Loucy (cell line): ENCODE measurements at regions not wholly inside any gene's neighbourhood (a gene's known extent, or its start where the extent isn't known, plus 50 kb on each side); places are given as distances from the start of the nearest gene placed in this dataset.

ENCODE experiments used
- H2AFZ ChIP-seq: fragments of 200-600 bp; sonication (generic); 2 replicates; pipeline ENCODE4 v1.6.0; 2016; ENCODE audit warnings: antibody characterized with exemption, mild to moderate bottlenecking, low read length, moderate library complexity
- H3F3A ChIP-seq: fragments of 200-600 bp; 2 replicates; pipeline ENCODE4 v1.6.0; 2016; ENCODE audit warnings: antibody characterized with exemption, low read depth, mild to moderate bottlenecking
- H3K27me3 ChIP-seq: fragments of 200-600 bp; sonication (generic); 2 replicates; pipeline ENCODE4 v1.6.1; 2014; ENCODE audit warnings: low read length, mild to moderate bottlenecking; ENCODE audit not compliant: insufficient read depth, poor library complexity, severe bottlenecking
- H3K36me3 ChIP-seq: fragments of 200-600 bp; sonication (generic); 2 replicates; pipeline ENCODE4 v1.6.1; 2016; ENCODE audit warnings: low read length; ENCODE audit not compliant: insufficient read depth
- H3K4me1 ChIP-seq: fragments of 200-600 bp; sonication (generic); 2 replicates; pipeline ENCODE4 v1.5.1; 2014; ENCODE audit warnings: low read length, mild to moderate bottlenecking; ENCODE audit not compliant: insufficient read depth, poor library complexity, severe bottlenecking
- H3K4me2 ChIP-seq: fragments of 200-600 bp; sonication (generic); 2 replicates; pipeline ENCODE4 v1.6.0; 2014; ENCODE audit warnings: antibody characterized with exemption, low read length, low read depth, mild to moderate bottlenecking; ENCODE audit not compliant: poor library complexity, severe bottlenecking
- H3K4me3 ChIP-seq: fragments of 200-600 bp; sonication (generic); 2 replicates; pipeline ENCODE4 v1.5.1; 2014; ENCODE audit warnings: low read length, mild to moderate bottlenecking, mixed read lengths; ENCODE audit not compliant: poor library complexity, severe bottlenecking
- H3K79me2 ChIP-seq: fragments of 200-600 bp; sonication (generic); 2 replicates; pipeline ENCODE4 v1.6.1; 2014; ENCODE audit warnings: low read length; ENCODE audit not compliant: insufficient read depth
- H3K9ac ChIP-seq: fragments of 200-600 bp; sonication (generic); 2 replicates; pipeline ENCODE4 v1.6.0; 2014; ENCODE audit warnings: mild to moderate bottlenecking, low read depth, low read length, moderate library complexity; ENCODE audit not compliant: poor library complexity, severe bottlenecking
- H3K9me2 ChIP-seq: fragments of 200-600 bp; sonication (generic); replicated peaks from 2 replicates; pipeline ENCODE4 v1.6.1; 2016; ENCODE audit warnings: low read depth, low read length, mixed read lengths
- H3K9me3 ChIP-seq: fragments of 200-600 bp; sonication (generic); 2 replicates; pipeline ENCODE4 v1.6.1; 2014; ENCODE audit warnings: mild to moderate bottlenecking, antibody characterized with exemption, low read length, low read depth; ENCODE audit not compliant: insufficient read depth
- H4K20me1 ChIP-seq: fragments of 200-600 bp; sonication (generic); 2 replicates; pipeline ENCODE4 v1.6.0; 2014; ENCODE audit warnings: antibody characterized with exemption, low read length, mild to moderate bottlenecking; ENCODE audit not compliant: insufficient read depth, poor library complexity, severe bottlenecking
- CTCF ChIP-seq: fragments of 200-600 bp; sonication (generic); conservative IDR thresholded peaks from 2 replicates; pipeline ENCODE4 v1.5.1; 2014; ENCODE audit warnings: mild to moderate bottlenecking, antibody characterized with exemption, low read length
- EZH2phosphoT487 ChIP-seq: fragments of 200-600 bp; IDR thresholded peaks from 2 replicates; pipeline ENCODE4 v1.6.1; 2018; ENCODE audit warnings: antibody characterized with exemption, mild to moderate bottlenecking, moderate library complexity, borderline replicate concordance

- H3K9ac ChIP-seq: no peak overlapping the region
- no peak overlapping the region for H2AFZ ChIP-seq
- H3K9me2 ChIP-seq: no peaks in the 10 kb centered on the region
- no peaks in the 10 kb centered on the region for H3F3A ChIP-seq
- no peaks in the 10 kb centered on the region for H3K9me3 ChIP-seq
- no peaks in the 10 kb centered on the region for H3K36me3 ChIP-seq
- TF ChIP-seq CTCF: no peak
- no peak for TF ChIP-seq EZH2phosphoT487
- no peaks in the 10 kb centered on the region for H3K79me2 ChIP-seq
- no peak overlapping the region for H3K4me3 ChIP-seq
- no peak overlapping the region for H3K4me2 ChIP-seq
- no peaks in the 10 kb centered on the region for H3K4me1 ChIP-seq
- no peaks in the 10 kb centered on the region for H3K27me3 ChIP-seq
- no peaks in the 10 kb centered on the region for H4K20me1 ChIP-seq
Observed at GRCh38 chr5:168131519-168131918, 159.9 kb upstream of the WWC1 start.

GRCh38 chr5:168132241-168132641, 159.2 kb upstream of the WWC1 start:
- no peaks in the 10 kb centered on the region for H3K9me3 ChIP-seq
- TF ChIP-seq EZH2phosphoT487 (no peak), CTCF (no peak)
- H3K9me2 ChIP-seq: no peaks in the 10 kb centered on the region
- no peaks in the 10 kb centered on the region for H3K36me3 ChIP-seq
- no peak overlapping the region for H3K4me3 ChIP-seq
- no peaks in the 10 kb centered on the region for H4K20me1 ChIP-seq
- H3K27me3 ChIP-seq: no peaks in the 10 kb centered on the region
- H3K4me1 ChIP-seq: no peaks in the 10 kb centered on the region
- no peak overlapping the region for H2AFZ ChIP-seq
- H3K4me2 ChIP-seq: no peak overlapping the region
- no peak overlapping the region for H3K9ac ChIP-seq
- H3F3A ChIP-seq: no peaks in the 10 kb centered on the region
- no peaks in the 10 kb centered on the region for H3K79me2 ChIP-seq

- no peaks in the 10 kb centered on the region for H3K9me3 ChIP-seq
- H3K4me1 ChIP-seq: no peaks in the 10 kb centered on the region
- H4K20me1 ChIP-seq: no peaks in the 10 kb centered on the region
- H2AFZ ChIP-seq: no peak overlapping the region
- no peaks in the 10 kb centered on the region for H3K79me2 ChIP-seq
- H3K4me2 ChIP-seq: no peak overlapping the region
- no peak overlapping the region for H3K9ac ChIP-seq
- TF ChIP-seq EZH2phosphoT487: no peak
- TF ChIP-seq CTCF: no peak
- no peaks in the 10 kb centered on the region for H3K36me3 ChIP-seq
- no peaks in the 10 kb centered on the region for H3F3A ChIP-seq
- H3K27me3 ChIP-seq: no peaks in the 10 kb centered on the region
- H3K4me3 ChIP-seq: no peak overlapping the region
- H3K9me2 ChIP-seq: no peaks in the 10 kb centered on the region
Observed at GRCh38 chr5:168135897-168136296, 155.5 kb upstream of the WWC1 start.
